ENCODE measurements at regions not wholly inside any gene's neighbourhood (a gene's known extent, or its start where the extent isn't known, plus 50 kb on each side); places are given as distances from the start of the nearest gene placed in this dataset.

GRCh38 chr1:43036932-43037331 lies 78.3 kb upstream of the SLC2A1 start:
- BruUV-seq (replicated peaks), result no TSS peak
- Histone ChIP-seq H3K36me3 (ENCODE audit: control insufficient read depth, insufficient read depth, low read length) (no peaks in the 10 kb centered on the region), H3K9me3 (ENCODE audit: control insufficient read depth, insufficient read depth, low read depth, low read length) (no peaks in the 10 kb centered on the region), H3K27ac (ENCODE audit: low read length) (no peak overlapping the region), H3K4me3 (ENCODE audit: low read depth in 2 of 2, low read length in 2 of 2) (no peak overlapping the region), H3K27me3 (ENCODE audit: control insufficient read depth, insufficient read depth, low read length) (no peaks in the 10 kb centered on the region), H3K4me1 (ENCODE audit: control insufficient read depth, insufficient read depth, low read length) (no peaks in the 10 kb centered on the region)
- ChIA-PET CTCF (interaction anchor here (0.6 kb wide), 1 partner anchor 55 kb away, joined by 6 read pairs; no protein-coding TSS in a partner anchor), POLR2A (no interaction called here)
- DNase-seq (ENCODE audit: low read depth, low spot score) (no peak), ATAC-seq (no peak)
- intact Hi-C loops (cut with micrococcal nuclease; ENCODE audit: unreplicated experiment) (no loop called here), in situ Hi-C loops (cut with HindIII; ENCODE audit: low pct_unique_long_range_greater_than_20kb, low sequenced_read_pairs) (no loop called here)
- TF ChIP-seq SIN3A (IDR thresholded peaks at IDR 0.05; ENCODE audit: borderline replicate concordance, insufficient read depth, low read depth, low read length) (no peak), POLR2AphosphoS5 (IDR thresholded peaks at IDR 0.05; ENCODE audit: low read depth, low read length) (no peak), REST (IDR thresholded peaks at IDR 0.05; ENCODE audit: insufficient read depth in 1 of 2, low read depth in 2 of 2, low read length in 1 of 2) (no peak), CTCF (IDR thresholded peaks at IDR 0.05) (no peak), TCF7L2 (IDR thresholded peaks at IDR 0.05; ENCODE audit: low read depth, low read length) (no peak)

GRCh38 chr1:43035821-43036741 lies 77.4 kb upstream of the SLC2A1 start:
- no peaks in the 10 kb centered on the region for H3K36me3 ChIP-seq (ENCODE audit: control insufficient read depth, insufficient read depth, low read length)
- H3K4me3 ChIP-seq (ENCODE audit: low read depth in 2 of 2, low read length in 2 of 2), result no peak overlapping the region
- no peaks in the 10 kb centered on the region for H3K27me3 ChIP-seq (ENCODE audit: control insufficient read depth, insufficient read depth, low read length)
- no peaks in the 10 kb centered on the region for H3K9me3 ChIP-seq (ENCODE audit: control insufficient read depth, insufficient read depth, low read depth, low read length)
- in situ Hi-C loops (cut with HindIII; ENCODE audit: low pct_unique_long_range_greater_than_20kb, low sequenced_read_pairs), result no loop called here
- DNase-seq (ENCODE audit: low read depth, low spot score) (no peak), ATAC-seq (no peak; the same call in 1 of the 2 replicates)
- no peaks in the 10 kb centered on the region for H3K4me1 ChIP-seq (ENCODE audit: control insufficient read depth, insufficient read depth, low read length)
- no peak overlapping the region for H3K27ac ChIP-seq (ENCODE audit: low read length)
- intact Hi-C loops (cut with micrococcal nuclease; ENCODE audit: unreplicated experiment), result no loop called here
- POLR2A ChIA-PET, result no interaction called here
- CTCF ChIA-PET, result no interaction called here
- no TSS peak for BruUV-seq (replicated peaks)
- TF ChIP-seq POLR2AphosphoS5 (IDR thresholded peaks at IDR 0.05; ENCODE audit: low read depth, low read length) (no peak), SIN3A (IDR thresholded peaks at IDR 0.05; ENCODE audit: borderline replicate concordance, insufficient read depth, low read depth, low read length) (no peak), REST (IDR thresholded peaks at IDR 0.05; ENCODE audit: insufficient read depth in 1 of 2, low read depth in 2 of 2, low read length in 1 of 2) (no peak)

Measured in Panc1 (cell line).